ENCODE measurements at regions not wholly inside any gene's neighbourhood (a gene's known extent, or its start where the extent isn't known, plus 50 kb on each side); places are given as distances from the start of the nearest gene placed in this dataset.

DNA sequence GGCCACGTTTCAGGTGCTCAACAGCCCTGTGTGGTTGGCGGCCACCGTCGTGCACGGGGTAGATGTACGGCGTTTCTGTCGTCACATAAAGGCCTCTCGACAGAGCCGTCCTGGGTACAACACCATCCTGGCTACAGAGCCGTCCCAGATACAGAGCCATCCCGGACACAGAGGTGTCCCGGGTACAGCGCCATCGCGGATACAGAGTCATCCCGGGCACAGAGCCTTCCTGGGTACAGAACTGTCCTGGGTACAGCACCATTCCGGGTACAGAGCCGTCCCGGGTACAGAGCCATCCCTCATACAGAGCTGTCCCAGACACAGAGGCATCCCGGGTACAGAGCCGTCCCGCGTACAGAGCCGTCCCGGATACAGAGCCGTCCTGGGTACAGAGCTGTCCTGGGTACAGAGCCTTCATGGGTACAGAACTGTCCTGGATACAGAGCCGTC, 222.7 kb upstream of the SOX1 start:
- no peak for DNase-seq

DNA sequence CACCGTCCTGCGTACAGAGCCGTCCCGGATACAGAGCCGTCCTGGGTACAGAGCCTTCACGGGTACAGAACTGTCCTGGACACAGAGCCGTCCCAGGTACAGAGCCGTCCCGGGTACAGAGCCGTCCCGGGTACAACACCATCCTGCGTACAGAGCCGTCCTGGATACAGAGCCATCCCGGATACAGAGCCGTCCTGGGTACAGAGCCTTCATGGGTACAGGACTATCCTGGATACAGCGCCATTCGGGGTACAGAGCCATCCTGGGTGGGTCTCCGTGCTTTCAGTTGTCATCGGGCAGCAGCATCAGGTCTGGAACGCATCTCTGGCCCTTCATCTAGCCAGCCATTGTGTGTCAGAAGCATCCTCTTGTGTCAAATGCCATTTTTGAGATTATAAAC, 222.3 kb upstream of the SOX1 start:
- no peak for DNase-seq

DNA sequence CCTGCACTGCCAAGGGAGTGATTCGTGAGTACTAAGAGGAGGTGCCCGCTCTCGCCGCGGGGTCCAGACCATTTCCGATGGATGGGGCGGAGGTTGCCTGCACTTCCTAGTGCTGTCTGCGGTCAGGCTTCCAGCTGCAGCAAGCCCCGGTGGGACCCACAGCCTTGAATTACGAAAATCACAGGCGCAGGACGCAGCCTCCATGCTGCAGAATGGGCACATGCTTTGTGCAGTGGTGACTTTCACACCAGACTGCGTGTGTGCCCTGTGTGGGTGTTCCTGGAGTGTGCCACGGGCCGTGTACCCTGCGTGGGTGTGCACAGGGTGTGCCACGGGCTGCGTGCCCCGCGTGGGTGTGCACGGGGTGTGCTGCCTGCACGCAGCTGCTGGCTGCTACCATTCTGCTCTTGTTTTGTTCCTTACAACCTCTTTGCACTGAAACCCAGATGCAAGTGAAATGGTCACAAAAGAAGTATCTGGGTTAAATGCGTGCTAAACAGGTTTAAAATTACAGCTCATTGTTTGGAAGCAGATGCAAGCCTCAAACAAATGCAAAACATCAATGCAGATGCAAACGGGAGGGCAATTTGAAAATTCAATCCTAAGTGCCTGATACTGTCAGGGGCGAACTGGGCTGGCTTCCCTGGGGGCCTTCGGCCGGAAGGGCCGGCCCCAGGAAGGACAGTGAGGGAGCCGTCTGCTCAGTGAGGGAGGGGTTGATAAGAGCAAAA, 221.2 kb upstream of the SOX1 start:
- no peak for DNase-seq

DNA sequence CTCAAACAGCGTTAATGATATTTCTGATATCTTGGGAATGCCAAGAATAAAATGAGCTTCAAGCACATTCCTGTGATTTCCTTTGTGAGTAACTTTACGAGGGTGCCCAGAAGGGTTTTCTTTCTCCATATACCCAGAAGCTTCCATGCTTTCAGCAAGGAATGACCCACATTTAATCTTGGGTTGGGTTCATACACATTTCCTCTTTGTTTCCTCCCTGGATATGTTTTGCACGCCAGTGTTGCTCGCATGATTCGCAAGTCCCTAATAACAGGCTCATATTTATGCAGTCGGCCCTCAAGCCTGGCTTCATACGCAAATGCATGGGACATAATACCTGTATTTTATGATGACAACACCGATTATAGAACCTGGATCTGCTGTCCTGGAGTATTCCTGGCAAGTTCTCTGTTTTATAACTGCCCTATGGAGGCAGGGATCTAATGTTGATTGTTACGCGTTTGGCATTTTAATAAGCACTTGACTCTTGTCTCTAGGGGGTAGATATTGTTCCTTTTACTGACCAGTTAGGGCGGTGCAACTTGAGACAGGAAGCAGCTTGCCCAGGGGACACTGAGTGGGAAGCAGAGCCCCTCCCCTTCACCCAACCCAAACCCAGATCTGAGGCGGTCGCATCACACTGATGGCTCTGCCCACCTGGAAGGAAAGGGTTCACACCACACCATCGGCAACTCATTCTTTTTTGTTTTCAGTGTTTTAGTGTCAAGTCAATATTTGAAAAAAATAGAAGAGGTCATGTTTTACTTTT, 220.4 kb upstream of the SOX1 start:
- DNase-seq: no peak

DNA sequence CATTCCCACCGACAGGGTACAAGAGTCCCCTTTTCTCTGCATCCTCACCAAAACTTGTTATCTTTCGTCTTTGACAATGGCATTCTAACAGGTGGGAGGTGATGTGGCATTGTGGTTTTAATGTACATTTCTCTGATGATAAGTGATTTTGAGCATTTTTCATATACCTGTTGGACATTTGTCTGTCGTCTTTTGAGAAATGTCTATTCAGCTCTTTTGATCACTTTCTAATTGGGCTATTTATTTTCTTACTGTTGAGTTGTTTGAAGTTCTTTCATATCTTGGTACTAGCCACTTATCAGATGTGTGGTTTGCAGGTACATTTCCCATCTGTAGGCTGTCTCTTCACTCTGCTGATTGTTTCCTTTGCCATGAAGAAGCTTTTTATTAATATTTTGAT, 219.0 kb upstream of the SOX1 start:
- no peak for DNase-seq

DNA sequence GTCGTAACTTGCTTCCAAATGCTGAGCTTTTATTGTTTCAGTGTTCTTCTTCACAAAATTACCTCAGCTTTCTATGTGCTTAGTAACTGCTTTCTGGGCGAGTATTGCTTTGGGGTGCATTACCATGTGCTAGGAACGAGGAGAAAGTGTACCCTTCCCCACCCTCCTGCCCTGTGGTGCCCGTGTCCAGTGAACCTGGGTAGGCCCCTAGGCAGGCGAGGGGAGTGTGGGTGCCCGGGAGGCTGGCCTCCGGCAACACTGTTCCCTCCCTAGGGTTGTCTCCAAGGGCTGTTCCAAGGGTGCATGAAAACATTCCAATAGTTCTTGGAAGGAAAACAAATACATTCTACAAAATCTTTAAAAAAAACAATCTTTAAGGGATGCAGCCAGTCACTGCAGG, 216.5 kb upstream of the SOX1 start:
- DNase-seq: no peak

DNA sequence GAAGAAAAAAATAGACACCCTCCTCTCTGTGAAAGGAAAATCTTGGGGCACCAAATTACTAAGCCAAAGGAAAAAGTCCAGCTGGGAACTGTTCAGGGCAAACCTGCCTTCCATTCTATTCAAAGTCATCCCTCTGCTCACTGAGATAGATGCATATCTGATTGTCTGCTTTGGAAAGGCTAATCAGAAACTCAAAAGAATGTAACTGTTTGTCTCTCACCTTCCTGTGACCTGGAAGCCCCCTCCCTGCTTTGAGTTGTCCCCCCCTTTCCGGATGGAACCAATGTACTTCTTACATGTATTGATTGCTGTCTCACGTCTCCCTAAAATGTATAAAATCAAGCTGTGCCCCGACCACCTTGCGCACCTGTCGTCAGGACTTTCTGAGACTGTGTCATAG, 216.0 kb upstream of the SOX1 start:
- no peak for DNase-seq

DNA sequence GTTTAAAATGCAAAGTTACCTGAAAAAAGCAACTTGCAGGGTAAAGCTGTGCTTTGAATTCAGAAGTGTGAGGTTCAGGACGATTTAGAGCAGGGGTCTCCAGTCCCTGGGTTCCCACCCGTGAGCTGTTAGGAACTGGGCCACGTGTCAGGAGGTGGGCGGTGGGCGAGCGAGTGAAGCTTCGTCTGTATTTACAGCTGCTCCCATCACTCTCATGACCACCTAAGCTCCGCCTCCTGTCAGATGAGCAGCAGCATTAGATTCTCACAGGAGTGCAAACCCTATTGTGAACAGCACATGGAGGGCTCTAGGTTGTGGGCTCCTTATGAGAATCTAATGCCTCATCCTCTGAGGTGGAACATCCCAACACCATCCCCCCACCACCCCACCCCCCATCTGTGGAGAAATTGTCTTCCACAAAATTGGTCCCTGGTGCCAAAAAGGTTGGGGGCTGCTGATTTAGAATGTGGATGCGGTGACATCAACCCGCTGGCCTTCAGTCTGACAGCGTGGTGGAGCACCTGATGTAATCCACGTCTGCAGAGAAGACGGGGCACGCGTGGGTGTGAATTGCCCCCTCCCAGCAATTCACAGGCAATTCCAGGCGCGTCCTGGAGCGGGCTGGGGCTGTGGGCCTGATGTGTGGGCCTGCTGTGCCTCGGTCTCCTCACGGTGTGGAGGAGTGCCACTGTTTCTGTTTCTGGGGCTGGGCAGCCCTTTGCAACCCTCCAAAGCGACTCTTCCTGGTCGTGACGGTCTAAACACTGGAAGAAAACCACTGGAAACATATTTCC, 214.0 kb upstream of the SOX1 start:
- DNase-seq: no peak

DNA sequence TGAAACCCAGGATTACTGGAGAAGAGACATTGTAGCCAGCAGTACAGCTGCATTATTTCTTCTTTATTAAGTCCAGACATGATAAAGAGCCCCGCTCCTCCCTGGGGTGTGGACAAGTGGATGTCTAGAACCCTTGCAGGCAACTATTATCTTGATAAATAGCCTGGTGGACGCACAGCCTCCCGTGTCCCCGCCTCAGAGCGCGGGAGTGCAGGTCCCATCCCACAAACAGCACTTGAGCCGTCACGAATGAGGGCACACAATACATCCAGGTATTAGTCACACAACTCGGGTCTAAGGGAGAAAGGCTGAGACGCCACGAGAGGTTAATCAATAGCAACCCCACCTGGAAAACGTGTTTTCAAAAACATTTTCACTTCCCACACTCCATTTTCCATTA, 213.2 kb upstream of the SOX1 start:
- DNase-seq: no peak

DNA sequence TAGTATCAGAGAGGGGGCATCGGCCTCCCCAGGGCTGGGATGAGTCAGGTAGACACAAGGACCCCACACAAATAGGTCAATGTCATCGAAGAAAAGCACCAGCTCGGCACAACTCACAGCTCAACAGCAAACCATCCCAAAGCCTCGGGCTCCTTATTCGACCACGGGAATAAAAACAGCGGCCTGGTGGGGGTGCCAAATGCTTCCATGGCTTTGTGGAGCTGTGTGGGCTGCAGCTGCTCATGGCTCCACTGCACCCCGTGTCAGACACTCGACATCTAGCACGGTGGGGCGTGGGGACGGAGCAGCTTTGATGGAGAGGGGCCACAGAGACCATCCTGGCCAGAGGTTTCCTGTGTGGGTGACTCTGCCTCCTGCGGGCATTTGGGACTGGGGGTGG, 212.5 kb upstream of the SOX1 start:
- no peak for DNase-seq

DNA sequence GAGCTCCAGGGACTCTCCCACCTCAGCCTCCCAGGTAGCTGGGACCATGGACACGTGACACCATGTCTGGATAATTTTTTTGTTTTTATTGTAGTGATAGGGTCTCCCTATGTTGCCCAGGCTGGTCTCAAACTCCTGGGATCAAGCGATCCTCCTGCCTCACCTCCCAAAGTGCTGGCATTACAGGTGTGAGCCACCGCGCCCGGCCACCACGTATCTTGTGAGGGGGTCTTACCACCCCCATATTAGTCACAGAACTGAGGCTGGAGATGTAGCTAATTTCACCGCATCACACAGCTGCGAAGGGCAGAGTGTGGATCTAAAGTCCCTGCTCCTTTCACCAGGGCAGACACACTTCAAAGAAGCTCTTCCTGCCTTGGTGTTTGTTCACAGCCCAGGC, 211.8 kb upstream of the SOX1 start:
- DNase-seq: no peak

DNA sequence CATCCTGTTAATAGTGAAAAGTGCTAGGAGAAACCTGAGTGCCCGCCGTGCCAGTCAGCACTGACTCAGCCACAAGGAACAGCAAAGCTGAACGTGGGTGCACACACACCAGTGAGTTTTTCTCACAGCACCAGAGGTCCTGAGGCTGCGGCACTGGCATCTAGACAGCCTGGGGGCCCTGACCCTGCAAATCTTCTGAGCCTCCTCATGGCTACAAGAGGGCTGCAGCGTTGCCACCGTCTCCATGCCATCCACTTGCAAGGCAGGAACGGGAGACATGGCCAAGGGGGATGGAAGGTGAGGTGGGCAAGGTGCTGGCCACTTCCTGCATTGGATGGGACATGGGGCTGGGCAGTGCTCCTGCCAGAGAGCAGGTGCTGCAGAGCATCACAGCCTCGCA, 211.2 kb upstream of the SOX1 start:
- no peak for DNase-seq

DNA sequence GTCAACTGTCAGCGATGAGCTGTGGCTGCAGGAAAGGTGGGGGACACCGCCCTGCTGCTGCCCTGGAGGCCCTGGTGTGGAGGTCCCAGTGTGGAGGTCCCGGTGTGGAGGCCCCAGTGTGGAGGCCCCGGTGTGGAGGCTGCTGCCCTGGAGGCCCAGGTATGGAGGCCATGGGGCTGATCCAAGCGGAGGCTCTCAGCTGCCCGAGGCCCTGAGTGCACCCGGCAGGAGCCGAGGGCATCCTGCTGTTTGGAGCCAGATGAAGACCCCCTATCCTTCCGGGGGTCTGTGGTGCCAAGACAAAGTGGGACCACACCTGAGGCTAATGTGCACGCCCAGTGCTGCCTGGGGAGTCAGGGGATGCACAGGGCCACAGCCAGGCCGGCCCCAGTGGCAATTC, 210.4 kb upstream of the SOX1 start:
- no peak for DNase-seq

DNA sequence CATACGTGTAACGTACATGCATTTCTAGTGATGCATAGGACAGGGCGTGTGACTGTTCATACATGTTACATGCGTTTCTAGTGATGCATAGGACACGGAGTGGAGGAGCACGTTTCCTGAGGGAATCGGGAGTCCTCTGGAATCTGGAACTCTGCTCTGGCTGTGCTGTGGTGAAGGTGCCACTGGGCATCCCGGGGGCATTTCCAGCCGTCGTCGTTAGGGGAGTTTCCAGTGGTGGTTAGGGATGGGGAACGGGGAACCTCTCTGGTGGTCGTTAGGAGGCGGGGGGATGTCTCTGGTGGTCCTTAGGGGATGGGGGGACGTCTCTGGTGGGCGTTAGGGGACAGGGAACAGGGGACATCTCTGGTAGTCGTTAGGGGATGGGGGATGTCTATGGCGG, 209.6 kb upstream of the SOX1 start:
- DNase-seq: no peak

DNA sequence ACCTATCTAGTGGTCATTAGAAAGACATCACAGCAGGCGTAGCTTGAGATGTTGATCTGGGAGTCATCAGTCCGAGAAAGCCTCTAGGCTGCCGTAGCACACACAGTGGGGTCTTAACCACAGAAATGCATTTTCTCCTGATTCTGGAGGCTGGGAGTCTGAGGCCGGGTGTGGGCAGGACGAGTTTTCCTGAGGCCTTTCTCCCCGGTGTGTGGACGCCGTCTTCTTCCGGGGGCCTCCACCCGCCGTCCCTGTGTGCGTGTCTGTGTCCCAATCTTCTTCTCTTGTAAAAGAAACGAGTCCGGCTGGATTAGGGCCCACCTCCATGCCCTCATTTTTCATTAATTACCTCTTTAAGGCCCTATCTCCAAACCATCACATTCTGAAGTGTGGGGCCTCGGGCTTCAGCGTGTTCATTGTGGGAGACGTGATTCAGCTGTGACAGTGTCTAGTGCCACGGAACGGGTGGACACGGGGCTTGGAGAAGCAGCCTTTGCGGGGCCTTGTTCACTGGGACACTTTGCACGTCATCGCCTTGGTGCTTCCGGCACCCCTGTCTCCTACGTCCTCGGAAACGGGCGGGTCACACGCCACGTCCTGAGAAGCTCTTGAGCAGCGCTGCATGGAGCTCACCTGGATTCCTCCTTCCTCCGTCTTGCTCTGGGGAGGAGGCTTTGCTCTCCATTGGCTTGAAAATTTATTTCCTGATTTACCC, 208.9 kb upstream of the SOX1 start:
- DNase-seq: no peak

DNA sequence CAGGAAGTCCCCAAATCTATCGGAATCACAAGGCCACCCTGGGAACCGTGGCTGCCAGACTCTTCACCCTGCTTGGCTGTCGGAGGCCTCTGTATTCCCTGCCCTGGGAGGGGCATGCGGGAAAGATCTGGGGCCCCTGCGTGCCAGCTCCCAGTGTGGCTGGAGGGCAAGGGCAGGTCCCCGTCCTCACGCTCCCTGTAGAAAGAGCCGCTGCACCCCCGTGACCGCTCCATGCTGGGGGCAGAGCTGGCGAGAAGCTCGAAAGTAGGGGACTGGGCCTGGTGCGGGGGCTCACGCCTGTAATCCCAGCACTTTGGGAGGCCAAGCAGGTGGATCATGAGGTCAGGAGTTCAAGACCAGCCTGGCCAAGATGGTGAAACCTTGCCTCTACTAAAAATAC, 208.4 kb upstream of the SOX1 start:
- DNase-seq: no peak

DNA sequence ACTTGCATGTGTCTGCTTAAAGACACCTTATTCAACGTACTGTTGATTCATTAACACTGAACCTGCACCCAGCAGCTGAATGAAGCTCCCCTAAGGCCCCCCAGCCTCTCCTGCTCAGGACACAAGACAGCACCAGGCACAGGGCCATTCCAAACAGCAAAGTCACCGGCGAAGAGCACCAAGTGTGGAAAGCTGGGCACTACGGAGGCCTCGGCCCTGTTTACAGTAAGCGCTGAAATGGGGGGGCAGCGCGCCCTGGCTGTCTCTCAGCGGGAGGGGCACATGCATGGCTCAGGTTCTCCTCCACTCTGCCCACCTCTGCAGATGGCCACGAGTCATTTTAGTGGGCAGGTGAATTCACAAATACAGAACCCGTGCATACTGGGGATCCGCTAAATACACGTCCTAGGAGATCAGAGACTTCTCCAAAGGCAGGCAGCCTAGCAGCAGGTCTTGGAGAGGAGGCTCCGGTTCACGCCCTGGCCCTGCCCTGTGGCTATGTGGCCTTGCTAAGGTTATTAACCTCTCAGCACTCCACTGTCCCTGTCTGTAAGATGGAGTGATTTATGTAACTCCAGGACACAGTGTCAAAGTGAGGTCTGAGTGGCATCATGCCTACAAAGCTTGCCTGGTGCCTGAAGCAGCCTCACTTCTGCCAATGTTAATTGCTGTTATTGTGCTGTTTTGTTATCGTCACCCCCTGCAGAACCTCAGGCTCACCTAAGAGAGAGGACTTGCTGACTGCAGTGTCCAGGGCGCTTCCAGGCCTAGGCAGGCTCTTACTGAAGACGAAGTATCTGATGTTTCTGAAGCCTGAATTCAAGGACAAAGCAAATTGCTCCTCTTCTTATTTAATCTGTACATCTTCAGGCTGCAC, 207.4 kb upstream of the SOX1 start:
- DNase-seq: no peak

DNA sequence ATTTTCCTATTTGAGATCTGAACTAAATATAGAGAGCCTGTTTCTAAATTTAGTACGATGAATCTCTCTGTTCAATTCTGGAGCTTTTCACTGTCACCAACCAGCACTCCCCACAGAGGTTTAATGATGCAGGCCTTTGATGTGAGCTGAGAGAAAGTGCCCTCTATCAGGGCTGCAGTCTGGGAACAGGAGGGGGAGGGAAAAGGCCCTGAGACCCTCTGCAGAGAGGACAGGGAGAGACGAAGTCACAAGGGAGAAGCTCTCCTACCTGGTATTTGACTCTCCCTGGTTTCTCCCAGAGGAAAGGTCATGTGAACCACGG, 206.8 kb upstream of the SOX1 start:
- DNase-seq: no peak

DNA sequence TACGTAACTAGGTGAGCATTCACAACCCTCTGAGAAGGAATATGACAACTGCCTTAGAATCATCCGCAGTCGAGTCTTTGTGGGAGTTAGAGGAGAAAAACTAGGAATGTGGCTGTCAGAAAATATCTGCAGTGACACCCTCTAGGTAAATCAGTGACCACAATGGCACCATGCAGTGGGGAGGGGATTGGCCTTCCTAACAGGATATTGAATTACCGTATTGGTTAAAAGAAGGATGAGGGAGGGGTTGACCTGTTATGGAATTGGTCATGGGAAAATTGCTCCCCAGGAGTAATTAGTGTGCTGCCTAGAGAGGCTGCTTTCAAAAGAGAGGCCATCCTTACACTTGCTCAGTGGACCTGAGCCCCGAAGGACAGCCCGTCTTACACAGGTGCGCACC, 205.6 kb upstream of the SOX1 start:
- DNase-seq: no peak

DNA sequence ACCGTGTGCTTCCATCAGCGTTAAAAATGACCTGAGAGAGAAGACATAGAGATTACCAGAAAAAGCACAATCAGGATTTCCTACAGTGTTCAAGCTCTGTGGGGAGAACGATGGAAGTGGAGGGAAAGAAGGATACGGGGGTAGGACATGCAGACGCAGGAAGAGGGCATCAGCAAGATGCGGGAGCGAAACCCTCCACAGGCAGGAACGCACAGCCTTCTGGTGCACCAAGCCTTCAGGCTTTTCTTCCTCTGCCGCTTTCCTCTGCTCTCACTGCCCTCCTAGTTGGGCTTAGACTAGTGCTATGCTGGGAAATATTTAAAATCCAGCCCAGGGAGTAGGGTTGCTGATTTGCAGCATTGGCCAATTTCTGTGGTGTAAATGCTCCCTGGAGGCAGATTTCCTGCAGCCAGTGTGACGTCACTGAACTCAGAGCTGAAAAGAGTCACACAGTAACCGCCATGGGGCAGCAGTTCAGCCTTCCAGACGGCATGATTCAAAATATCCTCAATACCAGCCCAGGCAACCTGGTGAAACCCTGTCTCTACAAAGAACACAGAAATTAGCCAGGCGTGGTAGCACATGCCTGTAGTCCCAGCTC, 205.1 kb upstream of the SOX1 start:
- DNase-seq: no peak

DNA sequence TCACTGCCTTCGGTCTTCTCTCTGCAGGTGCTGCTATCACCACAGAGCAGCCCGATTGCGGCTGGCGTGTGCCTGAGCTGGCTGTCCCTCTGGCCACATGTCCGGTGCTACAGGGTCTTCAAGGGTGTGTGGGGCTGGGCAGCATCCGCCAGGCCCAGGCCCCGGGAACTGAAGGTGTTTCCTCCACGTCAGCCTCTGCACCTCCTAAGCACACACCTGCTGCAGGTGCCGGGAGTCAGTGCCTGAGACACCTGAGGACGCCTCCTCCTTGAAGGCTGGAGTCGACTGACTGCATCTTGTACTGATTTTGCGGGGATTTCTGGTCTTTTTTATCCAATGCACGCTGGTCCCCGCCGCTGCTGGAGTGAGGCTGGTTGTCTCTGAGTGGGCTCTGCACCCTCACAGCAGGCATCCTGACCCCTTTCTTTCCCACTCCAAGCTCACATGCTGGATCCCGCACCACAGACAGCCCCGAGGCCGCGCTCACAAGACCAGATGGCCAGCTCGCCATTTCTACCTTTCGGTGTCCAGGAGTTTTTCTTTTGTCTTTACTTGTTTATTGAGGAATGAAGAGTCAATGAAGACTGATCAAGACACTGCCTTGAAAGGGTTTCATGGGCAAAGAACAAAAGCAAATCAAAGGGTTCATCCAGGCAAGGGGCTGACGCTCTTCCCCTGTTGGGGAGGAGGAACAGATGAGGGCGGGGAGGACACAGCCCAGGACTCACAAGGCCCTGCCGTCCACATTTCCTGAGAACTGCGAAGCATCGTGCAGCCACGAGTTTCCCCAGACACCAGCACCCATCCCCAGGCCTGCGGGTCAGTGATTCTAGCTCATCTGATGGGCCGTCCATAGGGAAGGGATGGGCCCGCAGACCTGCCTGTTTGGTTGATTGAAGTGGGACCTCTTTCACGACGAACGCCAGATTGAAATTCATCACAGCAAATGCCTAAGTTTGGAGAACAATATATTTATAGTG, 203.8 kb upstream of the SOX1 start:
- no peak for DNase-seq

Measured in hematopoietic multipotent progenitor cell treated with erythropoietin and hydrocortisone succinate and interleukin-3 and kit ligand, for 4 days (in vitro differentiated cells).